Uterus (tissue), 3 donors: ENCODE measurements at regions not wholly inside any gene's neighbourhood (a gene's known extent, or its start where the extent isn't known, plus 50 kb on each side); places are given as distances from the start of the nearest gene placed in this dataset.
"Not testable (repeated sequence)": the region's sequence is repeated elsewhere in the genome, so short reads cannot be mapped to it uniquely, and the experiment has no call there.

Experiments
- DNase-seq, 2 donors: peaks; one replicate each; pipeline ENCODE4 v3.0.0-alpha.2; 2019 to 2020
- H3K27ac ChIP-seq, 2 donors: fragments of 200-600 bp; sonication (generic); 1 replicate in 1 of 2; 2 replicates in 1 of 2; pipeline ENCODE4 v1.5.1; 2016 to 2018
- H3K27me3 ChIP-seq, 2 donors: fragments of 200-600 bp; sonication (generic); one replicate each; pipeline ENCODE4 v1.5.1; 2018 to 2019; ENCODE audit warnings: control low read depth in 1 of 2
- H3K36me3 ChIP-seq, 2 donors: fragments of 200-600 bp; sonication (generic); one replicate each; pipeline ENCODE4 v1.5.1; 2019; ENCODE audit warnings: control low read depth in 1 of 2
- H3K4me1 ChIP-seq, 2 donors: fragments of 200-600 bp; sonication (generic); one replicate each; pipeline ENCODE4 v1.5.1; 2018 to 2019; ENCODE audit warnings: control low read depth in 1 of 2
- H3K4me3 ChIP-seq, 2 donors: fragments of 200-600 bp; sonication (generic); 1 replicate in 1 of 2; 2 replicates in 1 of 2; pipeline ENCODE4 v1.5.1; 2018 to 2019; ENCODE audit warnings: mild to moderate bottlenecking in 1 of 2
- H3K9me3 ChIP-seq, 2 donors: fragments of 200-600 bp; sonication (generic); one replicate each; pipeline ENCODE4 v1.5.1; 2019; ENCODE audit warnings: control low read depth in 1 of 2
- POLR2A ChIP-seq, 2 donors: fragments of 450-650 bp; IDR thresholded peaks; one replicate each; pipeline ENCODE4 v1.6.1; 2016; ENCODE audit warnings: antibody characterized with exemption in 2 of 2, mild to moderate bottlenecking in 1 of 2, moderate library complexity in 1 of 2
- intact Hi-C: fragments of 100-400 bp; cut with DNase I; formaldehyde crosslinking; loops from one replicate; pipeline ENCODE4 v1.15.1; 2023; ENCODE audit warnings: low total_unique reads
- TF ChIP-seq, protein P1 (sequence below), 4 experiments: fragments of 200-600 bp in 2 of 4; fragments of 450-650 bp in 2 of 4; sonication (generic) in 2 of 4; IDR thresholded peaks; one replicate each; pipeline ENCODE4 v1.5.1; 2016 to 2019; ENCODE audit warnings: antibody characterized with exemption in 4 of 4, mild to moderate bottlenecking in 2 of 4, moderate library complexity in 1 of 4
- donor health status: DM: yes; HTN: yes; CAD: no.

DNA sequence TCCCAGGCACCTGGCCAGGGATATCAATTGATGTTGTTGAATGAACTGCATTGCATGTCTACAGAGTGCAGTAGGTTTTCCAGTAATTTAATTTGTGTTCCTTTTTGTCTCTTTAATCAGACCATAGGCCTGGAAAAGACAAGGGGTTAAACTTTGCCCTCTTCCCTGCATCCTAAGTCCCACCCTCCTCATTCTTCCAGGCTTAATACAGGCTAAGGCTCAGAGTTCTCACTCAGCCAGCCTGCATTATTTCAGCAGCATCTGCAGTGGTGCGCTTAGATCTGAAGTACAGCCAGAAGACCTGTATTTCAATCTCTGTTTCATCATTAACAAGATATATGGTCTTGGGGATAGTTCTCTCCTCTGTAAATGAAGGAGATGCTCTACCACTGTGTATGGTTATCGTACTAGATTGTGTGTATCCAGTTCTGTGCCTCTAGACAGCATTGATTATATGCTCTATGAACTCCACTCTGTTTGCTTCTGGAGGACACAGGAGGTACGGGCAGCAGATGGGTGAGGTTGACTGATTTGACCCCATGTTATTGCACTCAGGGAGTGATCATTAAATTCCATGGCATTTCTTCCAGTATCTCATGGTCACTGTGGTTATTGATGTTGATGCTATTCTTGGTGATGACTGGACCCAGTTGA is 286.1 kb downstream of the RPS6KC1 start:
- intact Hi-C loops: no loop called here

DNA sequence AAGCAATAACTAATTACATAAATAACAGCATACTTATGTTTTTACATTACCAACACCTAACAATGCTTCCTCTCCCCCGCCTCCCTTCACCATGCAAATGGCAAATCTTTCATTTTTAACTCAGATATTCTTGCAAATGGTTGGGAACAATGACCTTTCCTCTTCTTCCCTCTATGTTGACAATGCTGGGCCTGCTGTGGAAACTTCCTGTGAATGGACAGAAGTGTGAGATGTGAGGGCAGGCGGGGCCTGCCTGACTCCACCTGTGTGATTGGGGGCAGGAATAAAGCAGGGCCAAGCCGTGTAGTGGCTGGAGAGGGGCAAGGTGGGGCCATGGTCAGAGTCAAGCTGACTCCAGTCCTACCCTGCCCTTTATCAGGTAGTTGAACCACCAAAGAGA is 289.6 kb downstream of the RPS6KC1 start:
- Histone ChIP-seq H3K4me3 (no peak overlapping the region), H3K27me3 (no peaks in the 10 kb centered on the region), H3K36me3 (no peaks in the 10 kb centered on the region), H3K9me3 (no peaks in the 10 kb centered on the region), H3K27ac (no peak overlapping the region), H3K4me1 (no peaks in the 10 kb centered on the region)
- no peak for DNase-seq
- intact Hi-C loops: no loop called here
- TF ChIP-seq, protein P1, sequence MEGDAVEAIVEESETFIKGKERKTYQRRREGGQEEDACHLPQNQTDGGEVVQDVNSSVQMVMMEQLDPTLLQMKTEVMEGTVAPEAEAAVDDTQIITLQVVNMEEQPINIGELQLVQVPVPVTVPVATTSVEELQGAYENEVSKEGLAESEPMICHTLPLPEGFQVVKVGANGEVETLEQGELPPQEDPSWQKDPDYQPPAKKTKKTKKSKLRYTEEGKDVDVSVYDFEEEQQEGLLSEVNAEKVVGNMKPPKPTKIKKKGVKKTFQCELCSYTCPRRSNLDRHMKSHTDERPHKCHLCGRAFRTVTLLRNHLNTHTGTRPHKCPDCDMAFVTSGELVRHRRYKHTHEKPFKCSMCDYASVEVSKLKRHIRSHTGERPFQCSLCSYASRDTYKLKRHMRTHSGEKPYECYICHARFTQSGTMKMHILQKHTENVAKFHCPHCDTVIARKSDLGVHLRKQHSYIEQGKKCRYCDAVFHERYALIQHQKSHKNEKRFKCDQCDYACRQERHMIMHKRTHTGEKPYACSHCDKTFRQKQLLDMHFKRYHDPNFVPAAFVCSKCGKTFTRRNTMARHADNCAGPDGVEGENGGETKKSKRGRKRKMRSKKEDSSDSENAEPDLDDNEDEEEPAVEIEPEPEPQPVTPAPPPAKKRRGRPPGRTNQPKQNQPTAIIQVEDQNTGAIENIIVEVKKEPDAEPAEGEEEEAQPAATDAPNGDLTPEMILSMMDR (IDR thresholded peaks at IDR 0.05): no peak
- no peak for TF ChIP-seq POLR2A (IDR thresholded peaks at IDR 0.05)

More for the DNA sequence above, 286.1 kb downstream of the RPS6KC1 start:
- Histone ChIP-seq H3K4me1 (no peaks in the 10 kb centered on the region), H3K27ac (no peak overlapping the region), H3K36me3 (no peaks in the 10 kb centered on the region), H3K4me3 (no peak overlapping the region), H3K27me3 (no peaks in the 10 kb centered on the region), H3K9me3 (no peaks in the 10 kb centered on the region)
- DNase-seq: no peak
- TF ChIP-seq POLR2A (IDR thresholded peaks at IDR 0.05): no peak
- TF ChIP-seq, protein P1 (IDR thresholded peaks at IDR 0.05): no peak

DNA sequence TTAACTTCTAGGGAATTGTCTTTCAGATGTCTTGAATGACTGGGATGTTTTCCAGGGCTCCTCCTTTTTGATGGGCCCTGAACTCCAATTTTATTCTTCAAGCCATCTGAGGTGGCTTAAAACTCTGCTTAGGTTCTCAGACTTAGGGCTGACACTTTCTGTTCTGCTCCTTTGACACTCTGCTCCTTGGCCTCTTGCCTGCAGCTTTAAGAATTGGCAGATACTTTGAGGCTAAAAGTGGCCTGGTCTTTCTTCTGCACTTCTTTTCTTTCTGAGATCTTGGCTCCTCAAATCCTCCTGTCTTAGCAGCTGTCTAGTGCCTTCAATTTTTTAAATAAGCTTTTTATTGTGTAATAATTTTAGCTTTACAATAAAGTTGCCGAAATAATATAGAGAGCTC is 294.6 kb downstream of the RPS6KC1 start:
- Histone ChIP-seq H3K9me3 (no peaks in the 10 kb centered on the region), H3K36me3 (no peaks in the 10 kb centered on the region), H3K27me3 (no peaks in the 10 kb centered on the region), H3K4me3 (no peak overlapping the region), H3K4me1 (no peaks in the 10 kb centered on the region), H3K27ac (no peak overlapping the region)
- intact Hi-C loops: no loop called here
- no peak for DNase-seq
- TF ChIP-seq, protein P1 (IDR thresholded peaks at IDR 0.05): no peak
- TF ChIP-seq POLR2A (IDR thresholded peaks at IDR 0.05): no peak

DNA sequence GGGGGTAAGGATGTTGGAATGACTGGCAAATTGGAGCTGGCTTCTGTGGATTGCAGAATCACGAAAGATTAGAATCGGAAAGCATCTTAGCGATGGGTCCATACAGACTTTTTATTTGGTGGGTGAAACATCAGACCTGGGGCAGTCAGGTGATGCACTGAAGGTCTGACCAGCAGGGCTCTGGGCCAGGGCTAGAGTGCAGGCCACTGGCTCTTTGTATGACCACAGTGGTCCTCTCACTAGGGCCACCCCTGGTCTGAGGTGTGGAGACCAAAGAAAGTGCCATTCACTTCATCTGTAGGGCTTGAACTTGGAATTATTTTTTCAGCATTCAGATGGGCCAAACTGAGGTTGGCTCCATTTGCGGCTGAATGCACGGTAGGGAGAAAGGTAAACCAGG is 306.4 kb downstream of the RPS6KC1 start:
- no peaks in the 10 kb centered on the region for H3K36me3 ChIP-seq
- TF ChIP-seq POLR2A (IDR thresholded peaks at IDR 0.05): no peak
- TF ChIP-seq, protein P1 (IDR thresholded peaks at IDR 0.05): no peak
- no peaks in the 10 kb centered on the region for H3K4me1 ChIP-seq
- no peaks in the 10 kb centered on the region for H3K9me3 ChIP-seq
- no peaks in the 10 kb centered on the region for H3K27me3 ChIP-seq
- H3K4me3 ChIP-seq: no peak overlapping the region
- intact Hi-C loops: no loop called here
- no peak overlapping the region for H3K27ac ChIP-seq
- DNase-seq: no peak

DNA sequence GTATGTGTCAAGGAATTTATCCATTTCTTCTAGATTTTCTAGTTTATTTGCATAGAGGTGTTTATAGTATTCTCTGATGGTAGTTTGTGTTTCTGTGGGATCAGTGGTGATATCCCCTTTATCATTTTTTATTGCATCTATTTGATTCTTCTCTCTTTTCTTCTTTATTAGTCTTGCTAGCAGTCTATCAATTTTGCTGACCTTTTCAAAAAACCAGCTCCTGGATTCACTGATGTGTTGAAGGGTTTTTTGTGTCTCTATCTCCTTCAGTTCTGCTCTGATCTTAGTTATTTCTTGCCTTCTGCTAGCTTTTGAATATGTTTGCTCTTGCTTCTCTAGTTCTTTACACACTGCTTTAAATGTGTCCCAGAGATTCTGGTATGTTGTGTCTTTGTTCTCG is 307.3 kb downstream of the RPS6KC1 start:
- H3K36me3 ChIP-seq, H3K9me3 ChIP-seq, H3K4me3 ChIP-seq, H3K27ac ChIP-seq, DNase-seq, H3K27me3 ChIP-seq, H3K4me1 ChIP-seq, intact Hi-C loops: not testable (repeated sequence)

DNA sequence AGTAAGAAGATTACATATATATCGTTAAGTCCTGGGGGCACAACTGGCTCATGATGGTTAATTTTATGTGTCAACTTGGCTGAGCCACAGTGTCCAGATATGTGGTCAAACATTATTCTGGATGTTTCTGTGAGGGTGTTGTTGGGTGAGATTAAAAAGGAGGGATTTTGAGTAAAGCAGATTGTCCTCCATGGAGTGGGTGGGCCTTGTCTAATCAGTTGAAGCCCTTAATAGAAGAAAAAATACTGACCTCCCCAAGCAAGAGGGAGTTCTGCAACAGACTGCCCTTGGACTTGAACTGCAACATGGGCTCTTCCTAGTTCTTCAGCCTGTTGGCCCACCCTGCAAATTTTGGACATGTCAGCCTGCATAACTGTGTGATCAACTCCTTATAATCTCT is 311.6 kb downstream of the RPS6KC1 start:
- intact Hi-C loops: no loop called here
- Histone ChIP-seq H3K27ac (no peak overlapping the region), H3K9me3 (no peaks in the 10 kb centered on the region), H3K4me1 (no peaks in the 10 kb centered on the region), H3K36me3 (no peaks in the 10 kb centered on the region), H3K4me3 (no peak overlapping the region), H3K27me3 (no peaks in the 10 kb centered on the region)
- no peak for TF ChIP-seq POLR2A (IDR thresholded peaks at IDR 0.05)
- TF ChIP-seq, protein P1 (IDR thresholded peaks at IDR 0.05): no peak
- DNase-seq: no peak
